MCF 10A (cell line): ENCODE measurements at regions not wholly inside any gene's neighbourhood (a gene's known extent, or its start where the extent isn't known, plus 50 kb on each side); places are given as distances from the start of the nearest gene placed in this dataset.
A peak's percentile ranks its signal among the peaks of the same experiment; 100 is the strongest.

Experiments used
- BruUV-seq: library from RNA; stranded (reverse); fragments of 400-500 nt; replicated peaks from 2 replicates; lab custom pipeline; 2021; lab: Mats Ljungman, UMichigan
- CTCF ChIA-PET: fragments of 300-600 bp; sonication (Branson Sonifier 250); formaldehyde crosslinking; extraction: SDS; loops from one replicate; lab custom pipeline; 2021; ENCODE audit warnings: antibody characterized with exemption, inconsistent platforms; lab: Yijun Ruan, JAX
- POLR2A ChIA-PET: fragments of 300-600, 350-650 bp; sonication (Branson Sonifier 250); formaldehyde crosslinking; extraction: SDS; loops from one replicate; lab custom pipeline; 2020; ENCODE audit warnings: antibody characterized with exemption, inconsistent platforms; lab: Yijun Ruan, JAX
- DNase-seq: peaks from one replicate; pipeline ENCODE4 v3.0.0-alpha.2; 2018; ENCODE audit not compliant: unreplicated experiment
- H3K27ac Mint-ChIP-seq: one replicate; pipeline ENCODE4 v1.8.0; 2022; ENCODE audit warnings: mild to moderate bottlenecking, low read depth, mixed read lengths; ENCODE audit not compliant: unreplicated experiment
- H3K27me3 Mint-ChIP-seq: one replicate; pipeline ENCODE4 v1.8.0; 2022; ENCODE audit warnings: mixed read lengths; ENCODE audit not compliant: insufficient read depth, unreplicated experiment
- H3K36me3 Mint-ChIP-seq: one replicate; pipeline ENCODE4 v1.8.0; 2022; ENCODE audit warnings: mild to moderate bottlenecking, moderate library complexity, mixed read lengths; ENCODE audit not compliant: insufficient read depth, unreplicated experiment
- H3K4me1 Mint-ChIP-seq: one replicate; pipeline ENCODE4 v1.8.0; 2022; ENCODE audit warnings: mixed read lengths; ENCODE audit not compliant: insufficient read depth, unreplicated experiment
- H3K4me3 Mint-ChIP-seq: one replicate; pipeline ENCODE4 v1.8.0; 2022; ENCODE audit warnings: mild to moderate bottlenecking, moderate library complexity, mixed read lengths; ENCODE audit not compliant: unreplicated experiment
- H3K9me3 Mint-ChIP-seq: one replicate; pipeline ENCODE4 v1.8.0; 2022; ENCODE audit warnings: mixed read lengths; ENCODE audit not compliant: unreplicated experiment
- intact Hi-C: fragments of 100-400 bp; cut with micrococcal nuclease; formaldehyde crosslinking; loops from 2 replicates; pipeline ENCODE4 v1.14.1; 2022
- TF ChIP-seq, protein P1 (sequence below): fragments of 200-600 bp; IDR thresholded peaks from one replicate; pipeline ENCODE4 v1.8.0; 2022; ENCODE audit warnings: antibody characterized with exemption, mild to moderate bottlenecking; ENCODE audit not compliant: unreplicated experiment

DNA sequence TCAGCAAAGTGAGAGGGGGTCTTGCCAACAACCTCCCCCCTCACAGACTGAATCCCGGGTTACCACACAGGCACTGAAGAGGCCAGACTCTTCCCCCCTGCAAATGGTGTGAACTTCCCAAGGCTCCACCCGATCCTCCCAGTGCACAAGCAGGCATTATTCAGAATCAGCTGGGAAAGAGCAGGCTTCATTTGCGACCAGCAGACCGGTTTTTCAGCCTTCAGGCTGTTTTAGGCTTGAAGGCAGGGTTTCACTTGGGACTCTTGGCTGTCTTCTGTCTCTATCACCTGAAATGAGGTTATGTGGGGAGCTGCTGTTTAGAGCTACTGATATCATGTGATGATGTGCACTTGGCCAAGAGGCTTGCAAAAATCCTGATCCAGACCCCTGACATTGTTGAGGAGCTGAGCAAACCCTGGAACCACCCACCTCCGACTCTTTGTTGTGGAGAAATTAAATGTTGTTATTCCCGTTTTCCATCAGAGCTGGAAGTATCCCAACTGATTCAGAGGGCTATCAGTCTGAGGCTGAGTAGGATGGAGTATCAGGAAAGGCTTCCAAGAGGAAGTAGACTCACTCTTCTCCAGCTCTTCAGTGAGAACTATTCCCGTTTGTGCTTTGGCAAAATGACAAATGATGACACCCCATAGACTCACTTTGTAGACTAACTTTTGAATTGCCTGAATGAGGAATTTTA lies 63.3 kb upstream of the ZFR start:
- intact Hi-C loops, result no loop called here
- Mint-ChIP-seq H3K4me3 (no peak overlapping the region), H3K9me3 (no peaks in the 10 kb centered on the region), H3K27me3 (no peaks in the 10 kb centered on the region), H3K27ac (no peak overlapping the region), H3K36me3 (no peaks in the 10 kb centered on the region), H3K4me1 (peaks cover 6% of the 10 kb centered on the region)
- TF ChIP-seq, protein P1, sequence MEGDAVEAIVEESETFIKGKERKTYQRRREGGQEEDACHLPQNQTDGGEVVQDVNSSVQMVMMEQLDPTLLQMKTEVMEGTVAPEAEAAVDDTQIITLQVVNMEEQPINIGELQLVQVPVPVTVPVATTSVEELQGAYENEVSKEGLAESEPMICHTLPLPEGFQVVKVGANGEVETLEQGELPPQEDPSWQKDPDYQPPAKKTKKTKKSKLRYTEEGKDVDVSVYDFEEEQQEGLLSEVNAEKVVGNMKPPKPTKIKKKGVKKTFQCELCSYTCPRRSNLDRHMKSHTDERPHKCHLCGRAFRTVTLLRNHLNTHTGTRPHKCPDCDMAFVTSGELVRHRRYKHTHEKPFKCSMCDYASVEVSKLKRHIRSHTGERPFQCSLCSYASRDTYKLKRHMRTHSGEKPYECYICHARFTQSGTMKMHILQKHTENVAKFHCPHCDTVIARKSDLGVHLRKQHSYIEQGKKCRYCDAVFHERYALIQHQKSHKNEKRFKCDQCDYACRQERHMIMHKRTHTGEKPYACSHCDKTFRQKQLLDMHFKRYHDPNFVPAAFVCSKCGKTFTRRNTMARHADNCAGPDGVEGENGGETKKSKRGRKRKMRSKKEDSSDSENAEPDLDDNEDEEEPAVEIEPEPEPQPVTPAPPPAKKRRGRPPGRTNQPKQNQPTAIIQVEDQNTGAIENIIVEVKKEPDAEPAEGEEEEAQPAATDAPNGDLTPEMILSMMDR, result no peak
- BruUV-seq, result no TSS peak
- ChIA-PET CTCF (interaction anchor here (0.7 to 2.2 kb wide), 3 partner anchors 19 to 83 kb away, joined by 3 to 8 read pairs (median 7); no protein-coding TSS in a partner anchor), POLR2A (interaction anchor here (0.7 kb wide), 2 partner anchors 24 to 77 kb away, joined by 3 read pairs; no protein-coding TSS in a partner anchor)
- DNase-seq, result peak; percentile 89

DNA sequence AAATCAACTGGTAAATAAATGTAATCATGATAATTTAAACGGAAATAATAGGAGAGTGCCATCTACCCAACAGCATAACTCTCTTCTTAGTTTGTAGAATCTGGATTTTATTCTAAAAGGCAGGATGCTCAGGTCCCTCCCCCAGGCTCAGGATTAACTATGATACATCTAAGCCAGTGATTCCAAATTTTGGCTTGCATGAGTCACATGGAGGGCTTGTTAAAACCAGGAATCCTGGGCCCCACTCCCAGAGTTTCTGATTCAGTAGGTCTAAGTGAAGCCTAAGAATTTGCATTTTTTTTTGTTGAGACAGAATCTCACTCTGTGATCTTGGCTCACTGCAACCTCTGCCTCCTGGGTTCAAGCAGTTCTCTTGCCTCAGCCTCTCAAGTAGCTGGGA lies 62.3 kb upstream of the ZFR start:
- Mint-ChIP-seq H3K27ac (no peak overlapping the region), H3K27me3 (no peaks in the 10 kb centered on the region), H3K36me3 (no peaks in the 10 kb centered on the region), H3K4me1 (peaks cover 6% of the 10 kb centered on the region), H3K9me3 (no peaks in the 10 kb centered on the region), H3K4me3 (no peak overlapping the region)
- POLR2A ChIA-PET, result no interaction called here
- DNase-seq, result peak; percentile 89
- CTCF ChIA-PET, result interaction anchor here (0.7 to 4.9 kb wide), 3 partner anchors 18 to 83 kb away, joined by 3 to 42 read pairs (median 11); no protein-coding TSS in a partner anchor
- no TSS peak for BruUV-seq
- intact Hi-C loops, result no loop called here
- TF ChIP-seq, protein P1, result no peak

DNA sequence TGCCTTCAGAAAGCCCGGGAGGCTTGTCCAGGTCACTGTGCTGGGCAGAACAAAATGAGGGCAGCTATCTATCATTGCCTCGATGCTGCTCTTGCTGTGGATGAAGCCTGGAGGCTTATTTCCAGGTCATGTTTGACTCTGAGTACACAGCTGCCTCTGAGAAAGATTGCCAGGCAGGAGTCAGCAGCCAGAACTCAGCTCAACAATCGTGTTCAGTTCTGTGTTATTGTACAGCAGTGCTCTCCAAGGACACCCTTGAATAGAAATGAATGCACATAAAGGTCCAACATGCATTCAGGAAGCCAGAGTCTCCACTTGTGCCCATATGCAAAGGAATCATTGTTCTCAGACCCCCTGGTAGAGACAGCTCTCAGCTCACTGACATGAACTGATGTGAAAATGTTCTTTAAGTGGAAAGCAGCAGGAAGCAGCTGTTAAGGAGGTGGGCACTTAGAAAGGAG lies 61.7 kb upstream of the ZFR start:
- TF ChIP-seq, protein P1, result no peak
- no peak for DNase-seq
- no TSS peak for BruUV-seq
- no peaks in the 10 kb centered on the region for H3K27me3 Mint-ChIP-seq
- ChIA-PET POLR2A (no interaction called here), CTCF (interaction anchor here (0.7 to 4.9 kb wide), 4 partner anchors 17 to 685 kb away, joined by 3 to 42 read pairs (median 7); no protein-coding TSS in a partner anchor)
- H3K4me3 Mint-ChIP-seq, result no peak overlapping the region
- H3K4me1 Mint-ChIP-seq, result peaks cover 6% of the 10 kb centered on the region
- no peaks in the 10 kb centered on the region for H3K36me3 Mint-ChIP-seq
- no peak overlapping the region for H3K27ac Mint-ChIP-seq
- intact Hi-C loops, result no loop called here
- H3K9me3 Mint-ChIP-seq, result no peaks in the 10 kb centered on the region

DNA sequence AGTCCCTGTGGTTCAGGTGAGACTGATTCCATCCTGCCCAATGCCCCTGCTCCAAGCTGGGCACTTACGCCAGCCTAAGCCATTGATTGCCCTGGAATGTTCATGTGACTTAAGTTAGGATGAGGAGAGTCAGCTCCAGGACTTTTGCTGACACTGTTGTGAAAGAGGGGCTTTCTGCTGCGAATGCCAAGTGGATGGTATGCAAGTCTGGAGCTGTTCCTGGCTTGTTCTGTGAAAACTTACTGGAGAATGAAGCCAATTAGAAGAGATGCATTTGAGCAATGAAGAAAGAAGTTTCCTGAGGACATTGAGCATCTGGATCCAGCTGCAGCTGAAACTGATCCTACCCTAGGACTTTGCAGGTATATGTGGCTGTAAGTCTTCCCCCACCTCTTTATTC lies 61.2 kb upstream of the ZFR start:
- POLR2A ChIA-PET, result interaction anchor here (1.1 to 1.2 kb wide), 2 partner anchors 8 to 84 kb away, joined by 3 to 4 read pairs; no protein-coding TSS in a partner anchor
- TF ChIP-seq, protein P1, result no peak
- Mint-ChIP-seq H3K27me3 (no peaks in the 10 kb centered on the region), H3K27ac (no peak overlapping the region), H3K9me3 (no peaks in the 10 kb centered on the region), H3K4me3 (no peak overlapping the region), H3K4me1 (peaks cover 6% of the 10 kb centered on the region), H3K36me3 (no peaks in the 10 kb centered on the region)
- BruUV-seq, result no TSS peak
- DNase-seq, result peak; percentile 69
- CTCF ChIA-PET, result interaction anchor here (0.7 to 4.9 kb wide), 4 partner anchors 17 to 686 kb away, joined by 3 to 42 read pairs (median 7); no protein-coding TSS in a partner anchor
- intact Hi-C loops, result no loop called here
